ENCODE measurements at regions not wholly inside any gene's neighbourhood (a gene's known extent, or its start where the extent isn't known, plus 50 kb on each side); places are given as distances from the start of the nearest gene placed in this dataset.

GRCh38 chr11:69938206-69938605 is 119.0 kb upstream of the FGF3 start:
- Histone ChIP-seq H3K4me2 (replicated peaks; ENCODE audit: low read depth, low read length, poor library complexity, severe bottlenecking) (no peak overlapping the region), H3K27ac (ENCODE audit: low read length in 2 of 2) (no peak overlapping the region), H3K9ac (ENCODE audit: low read length) (no peak overlapping the region), H3K36me3 (replicated peaks in 1 of 2; ENCODE audit: control extremely low read depth in 1 of 2, control insufficient read depth in 1 of 2, extremely low read depth in 1 of 2, insufficient read depth in 2 of 2, low read length in 1 of 2) (no peaks in the 10 kb centered on the region), H3K79me2 (ENCODE audit: control insufficient read depth, insufficient read depth, low read length) (no peaks in the 10 kb centered on the region), H3K27me3 (replicated peaks in 1 of 4; ENCODE audit: control extremely low read depth in 1 of 4, control insufficient read depth in 3 of 4, insufficient read depth in 4 of 4, low read length in 3 of 4) (peaks cover 0 to 10% (median 0%) of the 10 kb centered on the region in 4 experiments), H3K4me1 (ENCODE audit: control insufficient read depth in 2 of 2, insufficient read depth in 2 of 2, low read length in 2 of 2) (no peaks in the 10 kb centered on the region), H4K20me1 (ENCODE audit: control insufficient read depth, insufficient read depth, low read length, poor library complexity, severe bottlenecking) (no peaks in the 10 kb centered on the region), H3K4me3 (ENCODE audit: control extremely low read depth in 1 of 5, extremely low read depth in 1 of 5, insufficient read depth in 1 of 5, low read depth in 2 of 5, low read length in 4 of 5) (no peak overlapping the region), H3K9me3 (ENCODE audit: control extremely low read depth in 1 of 3, control insufficient read depth in 2 of 3, insufficient read depth in 1 of 3, low read length in 2 of 3) (peaks cover 0 to 7% (median 0%) of the 10 kb centered on the region in 3 donors), H2AFZ (ENCODE audit: insufficient read depth, low read depth, low read length, poor library complexity, severe bottlenecking) (no peak overlapping the region)
- intact Hi-C loops (cut with micrococcal nuclease), result no loop called here
- H3K4me1 Mint-ChIP-seq, result no peaks in the 10 kb centered on the region
- H3K9me3 Mint-ChIP-seq (ENCODE audit: insufficient read depth), result peaks cover 4% of the 10 kb centered on the region
- POLR2A ChIA-PET, result no interaction called here
- no peak for ATAC-seq (ENCODE audit: low read depth)
- 93% methylated on average over 13 of the region's 13 CpGs for WGBS (ENCODE audit: insufficient coverage)
- TF ChIP-seq EZH2 (IDR thresholded peaks at IDR 0.05; ENCODE audit: borderline replicate concordance, insufficient read depth, low read depth, low read length, poor library complexity, severe bottlenecking), result no peak
- H3K4me3 Mint-ChIP-seq, result no peak overlapping the region
- CTCF ChIA-PET, result no interaction called here
- H3K27ac Mint-ChIP-seq, result no peak overlapping the region
- no peak for DNase-seq
- H3K27me3 Mint-ChIP-seq, result peaks cover 34% of the 10 kb centered on the region

GRCh38 chr11:69939551-69940245 is 120.5 kb upstream of the FGF3 start:
- no peaks in the 10 kb centered on the region for H3K79me2 ChIP-seq (ENCODE audit: control insufficient read depth, insufficient read depth, low read length)
- Mint-ChIP-seq H3K4me1 (no peaks in the 10 kb centered on the region), H3K9me3 (ENCODE audit: insufficient read depth) (peaks cover 4% of the 10 kb centered on the region), H3K4me3 (no peak overlapping the region), H3K27ac (no peak overlapping the region), H3K27me3 (peaks cover 32% of the 10 kb centered on the region)
- H3K27ac ChIP-seq (ENCODE audit: low read length in 2 of 2), result no peak overlapping the region
- no peak overlapping the region for H3K9ac ChIP-seq (ENCODE audit: low read length)
- POLR2A ChIA-PET, result no interaction called here
- 82% methylated on average over 21 of the region's 28 CpGs for WGBS (ENCODE audit: insufficient coverage)
- H4K20me1 ChIP-seq (ENCODE audit: control insufficient read depth, insufficient read depth, low read length, poor library complexity, severe bottlenecking), result no peaks in the 10 kb centered on the region
- CTCF ChIA-PET, result no interaction called here
- peaks cover 0 to 7% (median 0%) of the 10 kb centered on the region in 3 donors for H3K9me3 ChIP-seq (ENCODE audit: control extremely low read depth in 1 of 3, control insufficient read depth in 2 of 3, insufficient read depth in 1 of 3, low read length in 2 of 3)
- ATAC-seq (ENCODE audit: low read depth) (no peak), DNase-seq (no peak)
- peaks cover 0 to 13% (median 0%) of the 10 kb centered on the region in 4 experiments for H3K27me3 ChIP-seq (replicated peaks in 1 of 4; ENCODE audit: control extremely low read depth in 1 of 4, control insufficient read depth in 3 of 4, insufficient read depth in 4 of 4, low read length in 3 of 4)
- intact Hi-C loops (cut with micrococcal nuclease), result no loop called here
- H2AFZ ChIP-seq (ENCODE audit: insufficient read depth, low read depth, low read length, poor library complexity, severe bottlenecking), result no peak overlapping the region
- TF ChIP-seq CTCF (IDR thresholded peaks at IDR 0.05) (no peak), EZH2 (IDR thresholded peaks at IDR 0.05; ENCODE audit: borderline replicate concordance, insufficient read depth, low read depth, low read length, poor library complexity, severe bottlenecking) (no peak)
- no peak overlapping the region for H3K4me3 ChIP-seq (ENCODE audit: control extremely low read depth in 1 of 5, extremely low read depth in 1 of 5, insufficient read depth in 1 of 5, low read depth in 2 of 5, low read length in 4 of 5)
- H3K4me2 ChIP-seq (replicated peaks; ENCODE audit: low read depth, low read length, poor library complexity, severe bottlenecking), result no peak overlapping the region
- no peaks in the 10 kb centered on the region for H3K36me3 ChIP-seq (replicated peaks in 1 of 2; ENCODE audit: control extremely low read depth in 1 of 2, control insufficient read depth in 1 of 2, extremely low read depth in 1 of 2, insufficient read depth in 2 of 2, low read length in 1 of 2)
- no peaks in the 10 kb centered on the region for H3K4me1 ChIP-seq (ENCODE audit: control insufficient read depth in 2 of 2, insufficient read depth in 2 of 2, low read length in 2 of 2)
